GM18499 (cell line): ENCODE measurements at regions not wholly inside any gene's neighbourhood (a gene's known extent, or its start where the extent isn't known, plus 50 kb on each side); places are given as distances from the start of the nearest gene placed in this dataset.

Experiments used
- ATAC-seq: cut with Tn5 transposase; IDR thresholded peaks from one replicate; pipeline ENCODE4 v1.9.1; 2021; ENCODE audit warnings: moderate number of reproducible peaks; ENCODE audit not compliant: insufficient read depth, unreplicated experiment

- peak; percentile 95 for ATAC-seq
These were observed 889.1 kb upstream of the GCFC2 start for GRCh38 chr2:76599732-76600368.

GRCh38 chr2:76584474-76584873 lies 873.8 kb upstream of the GCFC2 start:
- ATAC-seq, result no peak

DNA sequence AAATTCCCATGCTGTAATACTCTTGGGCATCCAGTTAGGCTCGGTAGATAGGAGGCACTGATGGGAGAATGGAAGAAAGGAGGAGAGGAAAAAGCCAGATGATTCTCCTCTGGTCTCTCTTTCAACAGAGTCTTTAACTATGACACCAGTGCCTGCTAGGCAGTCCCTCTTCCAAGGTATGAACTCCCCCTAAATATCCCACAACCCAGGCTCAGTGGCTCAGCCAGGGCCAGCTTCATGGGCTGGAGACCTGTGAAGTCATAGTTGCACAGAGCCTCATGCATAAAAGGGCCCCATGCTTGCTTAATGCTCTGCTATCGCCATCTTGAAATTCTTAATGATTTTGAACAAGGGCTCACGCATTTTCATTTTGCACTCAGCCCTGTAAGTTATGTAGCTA lies 869.2 kb upstream of the GCFC2 start:
- ATAC-seq, result no peak

DNA sequence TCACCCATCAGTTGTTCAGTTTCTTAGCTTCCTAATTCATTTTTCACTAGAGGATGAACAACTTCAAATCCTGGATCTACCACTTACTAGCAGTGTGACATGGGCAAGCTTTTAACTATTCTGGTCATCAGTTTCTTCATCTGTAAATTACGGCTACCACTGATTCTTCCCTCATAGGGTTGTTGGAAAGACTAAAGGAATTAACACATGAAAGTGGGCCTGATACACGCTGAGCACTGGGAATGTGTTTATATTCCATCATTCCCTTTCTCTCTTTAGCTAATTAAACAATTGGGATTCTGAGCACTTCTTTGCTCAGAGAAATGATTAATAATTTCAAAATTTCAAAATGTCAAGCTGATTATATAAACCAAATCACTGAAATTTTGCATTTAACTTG lies 862.3 kb upstream of the GCFC2 start:
- no peak for ATAC-seq

- ATAC-seq, result no peak
These were observed 859.1 kb upstream of the GCFC2 start for GRCh38 chr2:76569819-76570218.

DNA sequence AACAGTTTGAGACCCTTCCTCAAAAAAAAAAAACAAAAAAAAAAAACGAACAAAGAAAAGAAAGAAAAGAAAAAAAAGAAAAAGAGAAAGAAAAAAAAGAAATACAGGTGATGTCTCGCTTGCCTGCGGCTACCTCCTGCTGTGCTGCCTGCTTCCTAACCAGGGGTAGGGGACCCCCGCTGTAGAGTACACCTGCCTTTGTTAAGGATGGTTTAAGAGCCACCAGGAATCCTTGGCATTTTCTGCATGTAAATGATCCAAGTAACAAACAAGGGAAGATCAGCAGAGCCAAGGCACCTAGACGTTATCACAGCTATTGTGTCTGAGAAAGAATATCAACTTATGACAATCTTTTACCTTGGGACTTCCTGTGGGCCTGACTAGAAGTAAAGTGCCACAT lies 856.8 kb upstream of the GCFC2 start:
- no peak for ATAC-seq

- no peak for ATAC-seq
These were observed 854.0 kb upstream of the GCFC2 start for GRCh38 chr2:76564734-76565133.

DNA sequence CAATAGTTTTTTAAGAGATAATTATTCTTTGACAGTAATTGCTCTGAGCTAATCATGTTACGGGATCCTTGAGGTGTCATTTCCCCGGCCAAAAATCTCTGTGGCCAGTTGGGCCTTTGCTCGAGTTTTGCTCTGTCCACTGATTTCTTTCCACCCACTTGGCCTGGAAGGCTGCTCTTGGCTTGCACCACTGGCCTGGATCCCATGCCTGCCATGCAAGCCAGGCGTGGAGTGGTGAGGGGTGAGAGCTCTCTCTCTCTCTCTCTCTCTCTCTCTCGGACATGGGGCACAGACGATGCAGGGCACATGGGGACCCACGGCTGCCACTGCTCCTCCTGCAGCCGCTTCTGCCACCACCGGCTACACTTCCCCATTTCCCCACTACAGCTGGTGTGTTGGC lies 853.0 kb upstream of the GCFC2 start:
- ATAC-seq, result no peak

GRCh38 chr2:76558157-76558556 lies 847.4 kb upstream of the GCFC2 start:
- no peak for ATAC-seq

GRCh38 chr2:76556018-76556417 lies 845.3 kb upstream of the GCFC2 start:
- ATAC-seq, result no peak

- no peak for ATAC-seq
These were observed 835.5 kb upstream of the GCFC2 start for GRCh38 chr2:76546207-76546606.

GRCh38 chr2:76544901-76545300 lies 834.2 kb upstream of the GCFC2 start:
- no peak for ATAC-seq

GRCh38 chr2:76517574-76517909 lies 806.8 kb upstream of the GCFC2 start:
- ATAC-seq, result no peak

GRCh38 chr2:76516861-76517573 lies 806.3 kb upstream of the GCFC2 start:
- no peak for ATAC-seq

GRCh38 chr2:76512201-76512820 lies 801.6 kb upstream of the GCFC2 start:
- no peak for ATAC-seq

DNA sequence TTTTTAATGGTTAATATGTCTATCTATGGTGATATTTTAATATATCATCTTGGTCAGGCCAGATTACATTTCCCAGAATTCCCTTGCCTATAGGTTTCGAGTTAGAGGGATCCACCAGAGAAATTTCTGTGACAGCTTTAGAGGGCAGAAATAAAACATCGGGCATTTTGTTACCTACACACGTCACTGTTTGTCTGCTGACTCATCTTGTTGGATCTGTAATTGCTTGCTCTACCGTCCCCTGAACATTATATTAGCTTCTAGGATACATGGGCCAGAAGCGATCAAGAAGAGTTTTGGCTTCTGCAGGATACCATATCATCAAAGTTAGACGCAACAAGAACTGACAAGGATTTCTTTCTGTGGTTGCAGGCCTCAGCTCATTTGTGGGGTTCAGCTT lies 795.8 kb upstream of the GCFC2 start:
- no peak for ATAC-seq

DNA sequence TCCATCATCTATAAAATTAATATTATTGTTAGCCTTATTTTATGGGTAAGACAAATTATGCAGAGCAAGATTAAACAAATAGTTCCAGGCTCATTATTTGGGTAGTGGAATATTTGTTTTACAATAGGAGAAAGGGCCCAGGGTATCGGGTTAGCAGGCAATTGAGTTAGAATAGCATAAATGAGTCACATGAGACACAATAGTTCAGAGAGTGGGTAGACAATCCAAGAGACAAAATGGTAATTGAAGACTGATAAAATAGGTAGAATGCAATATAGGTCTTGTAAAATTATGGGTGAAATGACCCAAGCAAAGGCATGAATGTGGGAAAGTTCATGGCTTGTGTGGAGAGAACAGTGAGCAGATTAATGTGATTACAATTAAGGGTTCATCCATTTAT lies 790.9 kb upstream of the GCFC2 start:
- ATAC-seq, result no peak

DNA sequence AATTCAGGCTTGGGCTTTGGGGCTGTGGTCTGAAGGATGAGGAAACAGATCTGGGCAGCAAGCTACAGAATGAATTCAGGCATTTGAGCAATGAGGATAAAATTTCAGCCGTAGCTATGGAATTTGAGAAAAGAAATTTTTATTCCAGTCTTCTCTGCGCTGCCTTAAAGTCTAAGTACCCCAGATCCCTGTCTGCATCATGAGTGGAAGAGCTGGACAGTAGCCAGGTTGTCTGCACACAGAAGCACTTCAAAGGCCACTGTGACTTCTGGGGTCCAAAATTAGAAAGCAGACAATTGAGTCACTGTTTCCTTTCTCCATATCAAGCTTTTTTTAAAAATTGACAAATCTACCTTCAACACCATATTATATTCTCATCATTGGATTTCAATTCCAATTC lies 787.6 kb upstream of the GCFC2 start:
- no peak for ATAC-seq

- ATAC-seq, result no peak
These were observed 780.8 kb upstream of the GCFC2 start for GRCh38 chr2:76491503-76491902.

DNA sequence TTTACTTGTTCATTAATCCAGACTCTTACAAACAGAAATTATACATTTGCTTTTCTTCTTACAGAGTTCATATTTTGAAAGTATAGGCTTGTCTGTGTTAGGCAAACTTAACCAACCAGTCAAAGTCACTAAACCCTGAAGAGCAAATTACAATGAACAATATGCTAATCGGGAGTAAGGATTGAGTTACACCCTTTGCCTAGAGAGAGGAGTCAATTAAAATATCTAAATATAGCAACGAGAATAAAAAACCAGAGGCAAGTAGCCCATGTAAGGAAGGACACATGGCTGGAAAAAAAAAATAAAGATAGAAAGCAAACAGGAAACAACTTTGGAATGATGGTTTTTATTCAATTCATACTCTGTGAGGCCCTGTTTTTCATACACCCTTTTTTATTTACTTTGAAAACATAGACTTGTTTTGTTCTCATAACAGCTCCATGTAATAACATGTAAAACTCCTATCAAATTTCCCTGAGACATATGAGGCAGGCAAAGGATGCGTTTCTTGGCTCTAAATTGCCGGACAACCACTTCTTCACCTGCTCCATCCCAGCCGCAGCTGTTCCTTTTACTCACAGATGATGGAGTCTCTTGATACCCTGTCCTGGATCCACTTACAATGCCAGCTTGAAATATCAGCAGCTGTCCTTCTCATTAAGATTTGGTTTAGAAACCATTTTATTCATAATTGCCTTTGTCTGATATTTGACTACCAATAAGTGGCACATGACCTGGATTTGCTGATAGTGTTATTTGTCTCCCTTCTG lies 767.7 kb upstream of the GCFC2 start:
- no peak for ATAC-seq

DNA sequence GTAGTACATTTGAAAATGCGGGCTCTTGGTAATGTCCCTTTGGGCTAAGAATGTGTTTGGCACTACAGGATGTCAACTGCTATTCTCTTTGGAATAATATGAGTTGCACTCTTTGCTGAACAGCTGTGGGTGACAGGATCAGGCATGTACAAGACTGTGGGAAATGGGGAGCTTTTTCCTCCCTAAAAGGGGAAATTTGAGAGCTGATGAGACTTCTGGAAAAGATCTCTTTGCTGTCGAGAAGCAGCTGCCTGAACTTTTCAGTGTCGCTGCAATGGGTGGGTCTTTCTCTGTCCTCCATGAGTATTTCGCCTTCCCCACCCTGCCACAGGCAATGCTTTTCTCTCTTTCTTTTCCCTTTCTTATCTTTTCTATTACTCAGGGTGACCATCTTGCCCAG lies 762.2 kb upstream of the GCFC2 start:
- ATAC-seq, result no peak
